Mesenteric fat pad (tissue), 1 donor: ENCODE measurements at regions not wholly inside any gene's neighbourhood (a gene's known extent, or its start where the extent isn't known, plus 50 kb on each side); places are given as distances from the start of the nearest gene placed in this dataset.
"Not testable (repeated sequence)": the region's sequence is repeated elsewhere in the genome, so short reads cannot be mapped to it uniquely, and the experiment has no call there.

Experiments
- DNase-seq: peaks from one replicate; pipeline ENCODE4 v3.0.0-alpha.2; 2020; ENCODE audit warnings: low spot score
- donor health status: DM: yes; HTN: yes; CAD: no.

DNA sequence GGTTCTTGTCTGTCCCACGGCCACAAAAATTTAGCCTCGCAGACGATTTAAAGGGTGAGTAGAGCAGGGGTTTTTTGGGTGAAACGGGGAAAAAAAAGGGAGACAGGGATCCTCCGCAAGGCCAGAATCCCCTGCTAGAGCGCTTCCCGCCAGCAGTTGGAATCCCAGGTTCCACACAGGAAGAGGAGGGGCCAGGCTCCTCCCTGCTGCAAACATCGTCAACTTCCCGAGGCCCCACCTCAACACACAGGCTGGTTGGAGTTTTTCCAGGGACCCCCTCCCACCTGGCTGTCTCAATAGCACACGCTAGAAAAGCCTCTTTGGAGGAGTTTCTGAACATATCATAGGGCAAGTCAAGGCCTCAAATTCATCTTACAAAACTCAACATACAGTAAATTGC lies 112.7 kb downstream of the MTERF1 start:
- no peak for DNase-seq

DNA sequence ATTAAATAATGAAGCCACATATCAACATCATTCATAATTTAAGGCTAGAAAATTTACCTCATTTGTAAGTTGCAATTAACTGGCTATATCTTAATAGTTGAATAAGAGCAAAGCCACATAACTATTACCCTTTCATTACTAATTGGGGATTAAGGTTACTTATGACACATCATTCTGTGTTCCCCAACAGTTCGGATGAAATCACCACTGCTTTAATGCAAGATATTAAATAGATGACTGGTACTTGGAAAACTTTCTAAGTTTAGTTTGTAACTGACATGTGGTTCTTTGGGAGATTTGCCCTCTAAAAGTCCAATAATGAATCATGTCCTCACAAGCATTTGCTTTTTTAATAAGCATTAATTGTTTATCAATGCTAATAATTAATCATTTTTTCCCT lies 109.1 kb downstream of the MTERF1 start:
- DNase-seq, result no peak

GRCh38 chr7:91771921-91772815 lies 108.3 kb downstream of the MTERF1 start:
- DNase-seq, result no peak

DNA sequence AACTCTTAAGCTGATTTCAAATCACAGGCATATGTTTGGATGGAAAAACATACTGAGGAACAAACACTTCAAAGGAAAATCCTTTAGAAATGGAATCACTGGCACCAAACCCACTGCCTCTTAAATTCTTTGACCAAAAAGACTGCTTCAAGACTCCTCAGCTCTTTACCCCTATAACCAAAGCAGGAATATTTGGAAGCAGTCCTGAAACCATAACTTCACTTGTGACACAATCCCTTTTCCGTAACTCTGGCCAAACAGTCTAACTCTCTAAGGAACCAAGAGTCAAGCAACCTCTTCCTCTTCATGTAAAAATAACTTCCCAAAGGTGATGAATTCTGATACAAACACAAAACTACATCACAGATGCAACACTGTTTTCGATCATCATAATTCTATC lies 104.3 kb downstream of the MTERF1 start:
- no peak for DNase-seq

GRCh38 chr7:91777522-91777921 lies 103.0 kb downstream of the MTERF1 start:
- no peak for DNase-seq

GRCh38 chr7:91778416-91778815 lies 102.1 kb downstream of the MTERF1 start:
- DNase-seq, result no peak

DNA sequence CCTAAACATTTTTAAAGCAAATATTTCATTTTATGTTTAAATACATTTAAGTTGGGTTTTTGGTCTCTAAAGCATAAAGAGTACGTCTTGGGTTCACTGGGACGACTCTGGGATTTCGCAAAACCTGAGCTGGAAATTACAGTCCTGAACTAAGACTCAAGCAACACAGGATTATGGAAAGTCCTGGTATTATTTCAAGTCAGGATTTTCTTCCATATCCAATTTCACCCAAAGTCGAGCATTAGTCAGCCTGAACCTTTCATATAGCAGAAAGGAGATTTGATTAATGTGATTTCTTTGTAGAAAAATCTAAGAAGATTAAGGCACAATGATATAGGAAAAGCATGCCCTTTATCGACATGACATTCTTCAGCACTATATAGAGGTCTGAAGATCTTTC lies 100.0 kb downstream of the MTERF1 start:
- DNase-seq, result no peak

DNA sequence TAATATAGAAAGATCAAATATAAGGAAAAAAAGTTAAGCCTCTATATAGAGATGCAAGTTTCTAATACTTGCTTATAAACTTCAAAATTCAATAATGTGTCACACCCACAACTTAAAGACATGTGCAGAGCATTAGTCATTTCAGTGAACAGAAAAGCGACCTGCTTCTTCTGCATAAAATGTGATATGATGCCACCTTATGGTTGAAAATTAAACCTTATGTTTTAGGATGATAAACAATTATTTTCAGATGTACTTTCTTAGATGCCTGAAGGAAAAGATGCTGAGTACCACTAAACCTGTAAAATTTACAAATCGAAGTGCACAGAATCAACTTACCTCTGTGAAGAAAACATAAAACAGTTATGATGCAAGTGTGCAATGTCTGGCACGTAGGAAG lies 96.0 kb downstream of the MTERF1 start:
- DNase-seq, result no peak

- no peak for DNase-seq
Observed at GRCh38 chr7:91787931-91788330, 92.6 kb downstream of the MTERF1 start.

DNA sequence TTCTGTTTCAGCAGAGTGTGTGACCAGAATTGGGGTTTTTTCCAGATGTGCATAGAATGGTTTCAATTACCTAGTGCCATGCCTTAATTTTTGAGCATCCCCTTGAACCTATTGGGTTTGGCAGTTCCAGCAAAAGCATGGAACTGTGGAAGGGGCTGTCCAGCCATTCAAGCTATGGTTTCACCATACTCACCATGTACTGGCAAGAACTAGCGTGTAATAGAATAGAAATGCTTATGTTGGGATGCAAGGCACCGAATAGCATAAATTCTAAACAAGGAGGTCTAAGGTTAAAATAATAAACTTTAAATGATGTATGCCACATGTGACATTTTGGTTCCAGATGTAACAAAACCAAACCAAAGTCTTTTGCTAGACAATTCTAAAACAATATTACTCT lies 91.4 kb downstream of the MTERF1 start:
- no peak for DNase-seq

DNA sequence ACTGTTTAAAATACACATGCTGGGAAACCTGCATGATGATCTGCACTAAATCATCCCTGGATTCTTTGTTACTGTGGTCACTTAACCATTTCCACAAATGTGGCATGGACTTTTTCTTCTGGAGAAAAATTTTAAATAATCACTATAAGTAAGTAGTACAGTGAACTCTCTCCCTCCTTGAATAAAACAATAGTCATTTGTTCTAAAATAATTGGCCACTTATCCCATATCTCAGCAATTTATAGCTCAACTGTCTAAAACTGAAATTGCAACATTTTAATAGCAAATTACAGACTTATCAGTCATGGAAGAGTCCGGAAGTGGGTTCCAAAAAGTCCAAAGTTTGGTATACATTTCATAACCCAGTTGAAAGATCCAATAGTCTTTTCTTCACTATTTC lies 90.9 kb downstream of the MTERF1 start:
- DNase-seq, result no peak

- DNase-seq, result not testable (repeated sequence)
Observed at GRCh38 chr7:91790646-91791045, 89.9 kb downstream of the MTERF1 start.

DNA sequence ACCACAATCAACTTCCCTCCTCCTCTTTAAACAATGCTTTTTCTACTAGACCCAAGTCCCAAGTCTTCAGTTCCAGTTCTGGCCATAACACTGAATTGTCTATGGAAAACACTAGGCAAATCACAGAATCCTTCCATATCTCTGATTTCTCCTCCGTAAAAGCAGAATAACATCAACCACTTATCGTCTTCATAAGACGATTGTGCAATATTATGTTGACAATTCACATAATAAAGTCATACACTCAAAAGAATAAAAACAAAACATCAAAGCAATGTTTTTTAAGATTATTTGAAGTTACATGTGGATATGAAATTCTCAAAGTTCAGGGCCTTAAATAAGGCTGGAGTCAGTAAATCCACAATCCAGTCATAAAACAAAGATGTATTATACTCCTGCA lies 84.4 kb downstream of the MTERF1 start:
- DNase-seq, result no peak

- DNase-seq, result no peak
Observed at GRCh38 chr7:91798425-91798824, 82.1 kb downstream of the MTERF1 start.

DNA sequence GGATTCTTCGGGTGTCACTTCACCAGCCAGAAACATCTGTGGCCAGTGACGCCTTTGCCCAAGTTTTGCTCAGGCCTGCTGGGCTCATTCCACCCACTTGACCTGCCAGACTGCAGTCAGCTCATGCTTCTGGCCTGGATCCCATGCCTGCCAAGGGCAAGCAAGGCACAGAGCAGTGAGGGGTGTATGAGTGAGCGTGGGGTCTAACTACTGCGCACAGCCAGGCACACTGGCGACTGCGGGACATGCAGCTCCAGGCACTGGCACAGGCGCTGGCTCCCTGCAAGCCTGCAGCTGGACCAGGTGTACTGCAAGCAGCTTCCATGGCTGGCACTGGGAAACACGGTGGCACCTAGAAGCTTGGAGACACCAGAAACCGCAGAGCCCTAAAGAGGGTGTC lies 80.1 kb downstream of the MTERF1 start:
- DNase-seq, result no peak

GRCh38 chr7:91801331-91801983 lies 79.0 kb downstream of the MTERF1 start:
- DNase-seq, result peak; percentile 67

GRCh38 chr7:91811236-91811635 lies 69.3 kb downstream of the MTERF1 start:
- no peak for DNase-seq

DNA sequence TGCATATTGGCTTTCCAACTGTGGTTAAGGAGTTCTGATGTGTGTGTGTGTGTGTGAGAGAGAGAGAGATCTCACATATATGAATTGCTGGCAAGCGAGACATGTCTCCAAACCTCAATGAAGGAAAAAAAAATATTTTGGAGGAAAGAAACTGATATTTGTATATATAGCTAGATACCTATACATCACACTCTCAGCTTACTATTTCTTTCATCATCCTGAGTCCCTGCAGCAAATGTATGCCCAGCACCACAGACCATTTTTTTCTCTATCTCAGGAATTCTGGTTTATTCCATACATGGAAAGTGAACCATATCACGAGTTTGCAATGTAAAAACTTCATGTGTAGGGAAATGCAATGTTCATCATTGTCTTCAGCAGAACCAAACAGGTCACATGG lies 68.9 kb downstream of the MTERF1 start:
- no peak for DNase-seq

- DNase-seq, result no peak
Observed at GRCh38 chr7:91812388-91812787, 68.1 kb downstream of the MTERF1 start.

DNA sequence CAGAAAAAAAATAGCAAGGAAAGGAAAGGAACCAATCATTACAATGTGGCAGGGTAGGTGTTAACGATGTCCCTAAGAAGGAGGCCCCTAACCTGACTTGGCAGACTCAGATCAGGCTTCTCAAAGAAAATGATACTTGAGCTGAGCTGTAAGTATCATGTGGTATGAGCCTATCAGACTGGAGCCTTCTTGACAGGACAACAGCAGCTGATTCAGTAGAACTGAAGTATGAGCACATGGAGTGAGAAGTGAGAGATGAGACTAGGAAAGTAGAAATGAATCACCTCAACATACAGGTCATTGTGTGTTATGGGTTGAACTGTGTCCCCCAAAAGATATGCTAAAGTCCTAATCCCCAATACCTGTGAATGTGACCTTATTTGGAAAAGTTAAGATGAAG lies 66.3 kb downstream of the MTERF1 start:
- no peak for DNase-seq
